A673 (cell line): ENCODE measurements at regions not wholly inside any gene's neighbourhood (a gene's known extent, or its start where the extent isn't known, plus 50 kb on each side); places are given as distances from the start of the nearest gene placed in this dataset.

Experiments used
- EZH2 ChIP-seq: fragments of 200-600 bp; sonication (generic); IDR thresholded peaks from 2 replicates; pipeline ENCODE4 v1.6.1; 2017; ENCODE audit warnings: borderline replicate concordance, low read depth, mild to moderate bottlenecking, mixed read lengths, antibody characterized with exemption, low read length; ENCODE audit not compliant: poor library complexity, severe bottlenecking
- TF ChIP-seq, protein P1 (sequence below): fragments of 300-800, 200-600 bp; sonication (generic); conservative IDR thresholded peaks from 2 replicates; pipeline ENCODE4 v1.5.1; 2017; ENCODE audit warnings: low read depth, mild to moderate bottlenecking, antibody characterized with exemption, low read length, moderate library complexity, mixed read lengths

DNA sequence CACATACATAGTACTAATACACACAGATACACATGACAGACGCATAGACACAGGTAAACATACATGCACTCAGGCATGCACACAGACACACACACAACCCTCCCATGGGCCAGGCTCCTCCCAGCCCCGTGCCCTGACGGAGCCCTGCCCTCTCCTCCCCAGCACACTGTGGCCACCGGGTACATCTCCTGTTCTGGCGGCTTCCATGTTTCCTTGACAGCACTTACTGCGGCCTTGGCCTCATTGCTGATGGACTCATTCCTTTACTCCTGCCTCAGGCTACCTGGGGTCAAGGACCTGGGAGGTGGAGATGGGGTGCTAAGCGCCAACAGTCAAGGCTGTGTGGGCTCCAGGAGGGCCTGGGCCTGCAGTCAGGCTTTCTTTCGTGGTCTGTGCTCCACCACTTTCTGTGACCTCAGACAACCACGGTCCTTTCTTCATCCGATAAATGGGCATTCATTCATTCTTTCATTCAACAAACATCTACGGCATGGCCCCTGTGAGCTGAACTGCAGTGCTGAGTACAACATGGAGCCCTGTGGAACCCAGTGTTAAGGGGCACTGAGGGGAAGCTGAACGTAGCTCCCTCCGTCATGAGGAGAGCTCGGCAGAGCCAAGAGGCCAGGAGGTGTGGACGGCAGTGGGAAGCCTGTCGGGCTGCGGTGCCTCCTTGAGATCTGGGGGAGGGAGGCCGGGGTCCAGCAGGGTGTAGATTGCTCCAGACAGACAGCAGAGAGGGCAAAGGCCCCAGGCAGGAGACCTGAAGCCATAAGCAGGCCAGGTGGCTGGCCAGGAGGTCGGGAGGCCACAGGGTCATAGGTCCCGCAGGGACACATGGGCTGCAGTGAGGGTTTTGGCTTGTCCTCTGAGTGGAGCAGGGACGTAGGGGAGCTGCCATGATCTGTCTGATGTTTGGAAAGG, 190.4 kb upstream of the HDAC4 start:
- TF ChIP-seq, protein P1, sequence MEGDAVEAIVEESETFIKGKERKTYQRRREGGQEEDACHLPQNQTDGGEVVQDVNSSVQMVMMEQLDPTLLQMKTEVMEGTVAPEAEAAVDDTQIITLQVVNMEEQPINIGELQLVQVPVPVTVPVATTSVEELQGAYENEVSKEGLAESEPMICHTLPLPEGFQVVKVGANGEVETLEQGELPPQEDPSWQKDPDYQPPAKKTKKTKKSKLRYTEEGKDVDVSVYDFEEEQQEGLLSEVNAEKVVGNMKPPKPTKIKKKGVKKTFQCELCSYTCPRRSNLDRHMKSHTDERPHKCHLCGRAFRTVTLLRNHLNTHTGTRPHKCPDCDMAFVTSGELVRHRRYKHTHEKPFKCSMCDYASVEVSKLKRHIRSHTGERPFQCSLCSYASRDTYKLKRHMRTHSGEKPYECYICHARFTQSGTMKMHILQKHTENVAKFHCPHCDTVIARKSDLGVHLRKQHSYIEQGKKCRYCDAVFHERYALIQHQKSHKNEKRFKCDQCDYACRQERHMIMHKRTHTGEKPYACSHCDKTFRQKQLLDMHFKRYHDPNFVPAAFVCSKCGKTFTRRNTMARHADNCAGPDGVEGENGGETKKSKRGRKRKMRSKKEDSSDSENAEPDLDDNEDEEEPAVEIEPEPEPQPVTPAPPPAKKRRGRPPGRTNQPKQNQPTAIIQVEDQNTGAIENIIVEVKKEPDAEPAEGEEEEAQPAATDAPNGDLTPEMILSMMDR, result no peak
- TF ChIP-seq EZH2, result no peak
